GM21619 (cell line): ENCODE measurements at regions not wholly inside any gene's neighbourhood (a gene's known extent, or its start where the extent isn't known, plus 50 kb on each side); places are given as distances from the start of the nearest gene placed in this dataset.
"Not testable (repeated sequence)": the region's sequence is repeated elsewhere in the genome, so short reads cannot be mapped to it uniquely, and the experiment has no call there.

ENCODE experiments used
- ATAC-seq: cut with Tn5 transposase; IDR thresholded peaks from one replicate; pipeline ENCODE4 v1.9.1; 2021; ENCODE audit not compliant: unreplicated experiment

- ATAC-seq, result no peak
Observed at GRCh38 chr13:64648293-64648692, 2581.8 kb downstream of the PCDH9 start.

GRCh38 chr13:64643066-64643465 is 2587.1 kb downstream of the PCDH9 start:
- ATAC-seq, result no peak

- ATAC-seq, result no peak
Observed at GRCh38 chr13:64640002-64640401, 2590.1 kb downstream of the PCDH9 start.

- no peak for ATAC-seq
Observed at GRCh38 chr13:64639206-64639605, 2590.9 kb downstream of the PCDH9 start.

- no peak for ATAC-seq
Observed at GRCh38 chr13:64633948-64634347, 2596.2 kb downstream of the PCDH9 start.

- ATAC-seq, result no peak
Observed at GRCh38 chr13:64627654-64628053, 2602.5 kb downstream of the PCDH9 start.

- no peak for ATAC-seq
Observed at GRCh38 chr13:64626105-64626504, 2604.0 kb downstream of the PCDH9 start.

GRCh38 chr13:64617231-64617630 is 2612.9 kb downstream of the PCDH9 start:
- ATAC-seq, result no peak

- no peak for ATAC-seq
Observed at GRCh38 chr13:64591971-64592370, 2638.2 kb downstream of the PCDH9 start.

- ATAC-seq, result no peak
Observed at GRCh38 chr13:64579331-64579730, 2650.8 kb downstream of the PCDH9 start.

GRCh38 chr13:64568748-64569147 is 2661.4 kb downstream of the PCDH9 start:
- ATAC-seq, result no peak

GRCh38 chr13:64558031-64558430 is 2672.1 kb downstream of the PCDH9 start:
- ATAC-seq, result not testable (repeated sequence)

- ATAC-seq, result no peak
Observed at GRCh38 chr13:64556376-64556775, 2673.8 kb downstream of the PCDH9 start.

- ATAC-seq, result no peak
Observed at GRCh38 chr13:64553411-64554129, 2676.6 kb downstream of the PCDH9 start.

- ATAC-seq, result no peak
Observed at GRCh38 chr13:64551755-64552154, 2678.4 kb downstream of the PCDH9 start.

GRCh38 chr13:64546371-64546770 is 2683.8 kb downstream of the PCDH9 start:
- no peak for ATAC-seq

- ATAC-seq, result no peak
Observed at GRCh38 chr13:64540976-64541375, 2689.2 kb downstream of the PCDH9 start.

GRCh38 chr13:64540468-64540867 is 2689.7 kb downstream of the PCDH9 start:
- no peak for ATAC-seq

- ATAC-seq, result no peak
Observed at GRCh38 chr13:64538711-64539110, 2691.4 kb downstream of the PCDH9 start.

GRCh38 chr13:64534302-64534701 is 2695.8 kb downstream of the PCDH9 start:
- no peak for ATAC-seq

- no peak for ATAC-seq
Observed at GRCh38 chr13:64531400-64531799, 2698.7 kb downstream of the PCDH9 start.

GRCh38 chr13:64529874-64530485 is 2700.2 kb downstream of the PCDH9 start:
- peak; percentile 54 for ATAC-seq

- ATAC-seq, result no peak
Observed at GRCh38 chr13:64528838-64529237, 2701.3 kb downstream of the PCDH9 start.
